ENCODE measurements at regions not wholly inside any gene's neighbourhood (a gene's known extent, or its start where the extent isn't known, plus 50 kb on each side); places are given as distances from the start of the nearest gene placed in this dataset.

DNA sequence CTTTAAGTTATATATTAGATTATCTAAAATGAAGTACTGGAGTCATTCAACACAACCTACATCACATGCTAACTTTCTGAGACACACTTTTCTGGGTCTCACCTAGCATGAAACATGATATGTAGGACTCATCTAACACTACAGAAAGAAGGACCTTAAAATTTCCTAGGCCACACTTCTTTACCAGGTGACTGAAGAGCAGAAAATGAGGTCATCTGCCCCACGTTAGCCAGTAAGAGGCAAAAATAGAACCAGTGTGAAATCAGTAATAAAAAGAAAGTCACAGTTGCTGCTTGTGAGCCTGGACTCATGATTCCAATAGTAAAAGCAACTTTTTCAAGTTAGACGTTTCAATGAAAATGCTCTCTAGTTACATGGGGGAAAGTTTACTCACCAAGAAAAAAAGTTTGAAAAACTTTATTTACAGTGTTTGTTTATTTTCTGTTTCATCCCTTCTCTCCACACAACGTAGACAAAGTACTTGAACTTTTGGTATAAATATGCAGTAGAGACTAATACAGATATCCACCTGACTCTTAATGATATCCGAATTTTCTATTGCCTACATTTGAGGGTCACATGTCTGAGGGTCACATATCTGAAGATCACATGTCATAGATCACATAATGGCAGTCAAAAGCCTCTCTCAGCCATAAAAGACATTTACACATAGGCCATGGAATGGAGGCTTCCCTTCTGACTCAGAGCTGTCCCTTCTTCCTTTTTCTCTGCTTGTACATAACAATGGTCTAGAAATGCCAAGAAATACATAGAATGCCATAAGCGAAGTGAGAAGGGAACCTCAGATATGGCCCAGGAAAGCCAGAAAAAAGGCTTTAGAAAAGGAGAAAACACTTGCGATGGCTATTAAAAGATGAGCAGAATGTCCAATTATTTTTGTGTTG is 362.9 kb downstream of the ZEB2 start:
- no peak for DNase-seq (ENCODE audit: low spot score)

DNA sequence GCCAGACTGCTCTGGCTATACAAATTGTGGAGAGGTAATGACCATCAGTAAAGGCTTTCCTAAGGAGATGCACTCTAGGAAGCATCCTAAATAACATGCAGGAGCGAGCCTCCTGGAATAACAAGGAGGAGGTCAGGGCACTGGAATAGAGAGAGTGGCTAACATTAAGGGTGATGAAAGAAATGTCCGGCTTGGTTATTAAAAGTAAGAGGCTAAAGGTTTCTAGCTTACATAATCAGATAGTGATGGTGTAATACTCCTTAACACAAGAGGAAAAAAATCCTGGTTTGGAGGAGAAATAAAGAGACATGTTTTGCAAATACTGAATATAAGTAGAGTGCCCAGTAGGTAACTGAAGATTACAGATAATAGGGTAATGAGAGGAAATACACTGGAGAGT is 365.7 kb downstream of the ZEB2 start:
- DNase-seq (ENCODE audit: low spot score): no peak

DNA sequence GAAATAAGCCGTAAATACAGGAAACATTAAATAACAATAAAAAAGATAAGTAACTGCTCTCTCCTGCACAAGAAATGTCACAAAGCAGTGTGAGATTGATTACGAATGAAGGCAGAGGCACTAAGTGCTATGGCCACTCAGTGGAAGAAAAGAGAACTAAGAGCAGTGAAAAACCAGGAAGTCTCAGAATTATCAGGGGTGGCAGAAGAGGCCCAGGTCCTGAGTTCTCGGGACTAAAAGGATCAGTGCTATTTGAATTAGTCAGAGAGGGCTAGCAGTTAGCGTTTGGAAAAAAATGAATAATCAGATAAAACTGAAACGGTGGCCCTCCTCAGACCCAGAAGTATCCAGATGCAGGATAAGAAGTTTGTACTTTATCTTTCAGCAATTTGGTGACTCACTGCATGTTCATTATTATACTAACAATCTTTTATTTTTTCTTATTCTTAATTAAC is 367.1 kb downstream of the ZEB2 start:
- peak; percentile 83 for DNase-seq (ENCODE audit: low spot score)

DNA sequence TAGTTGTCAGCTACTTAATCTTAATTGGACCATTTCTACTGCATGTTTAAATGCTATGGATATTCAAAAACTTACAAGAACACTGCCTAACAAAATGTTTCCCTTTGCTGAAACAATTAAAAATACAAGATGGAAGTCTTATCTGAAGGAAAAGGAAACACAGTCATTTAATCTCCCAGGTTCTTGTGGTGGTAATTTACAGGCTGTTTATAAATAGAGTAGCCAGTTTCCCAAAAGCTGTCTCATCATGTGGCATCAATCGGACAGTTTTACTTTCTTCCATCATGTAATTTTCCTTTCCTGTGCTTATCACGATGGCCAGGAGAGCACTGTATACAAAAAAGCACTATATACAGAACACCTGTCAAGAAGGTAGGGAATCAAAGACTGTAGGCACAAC is 368.1 kb downstream of the ZEB2 start:
- DNase-seq (ENCODE audit: low spot score): no peak

DNA sequence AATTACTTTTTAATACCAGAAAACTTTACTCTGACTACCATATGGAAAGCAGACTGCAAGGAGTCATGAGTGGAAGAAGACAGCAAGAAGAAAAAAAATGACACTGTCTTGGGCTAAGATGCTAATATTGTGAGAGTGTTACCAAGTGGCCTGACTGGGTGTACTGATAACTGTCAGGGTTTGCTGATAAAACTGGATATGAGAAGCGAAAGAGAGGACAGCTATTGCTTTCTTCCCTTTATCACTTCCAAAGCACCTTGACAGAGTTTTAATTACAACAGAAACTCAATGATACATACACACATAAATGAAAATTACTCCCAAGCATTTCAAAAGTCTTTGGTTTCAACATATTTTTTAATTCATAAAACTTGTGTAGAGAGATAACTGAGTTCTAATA is 368.5 kb downstream of the ZEB2 start:
- no peak for DNase-seq (ENCODE audit: low spot score)

DNA sequence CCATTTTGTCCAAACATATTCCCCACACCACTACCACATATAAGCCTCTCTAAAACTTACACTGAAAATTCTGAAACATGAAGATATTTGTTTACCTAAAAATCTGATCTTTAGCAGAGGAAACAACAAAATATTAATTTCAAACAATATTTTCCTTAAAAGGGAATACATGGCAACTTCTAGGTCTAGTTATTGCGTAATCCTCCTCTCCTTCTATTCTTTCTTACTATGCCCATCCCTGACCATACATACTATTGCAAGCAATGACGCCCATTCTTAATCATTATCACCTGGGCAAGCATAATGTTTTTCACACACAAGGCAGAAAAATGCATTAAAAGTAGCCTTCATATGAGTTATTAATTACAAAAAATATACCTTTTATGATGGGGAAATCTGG is 372.6 kb downstream of the ZEB2 start:
- DNase-seq (ENCODE audit: low spot score): no peak

DNA sequence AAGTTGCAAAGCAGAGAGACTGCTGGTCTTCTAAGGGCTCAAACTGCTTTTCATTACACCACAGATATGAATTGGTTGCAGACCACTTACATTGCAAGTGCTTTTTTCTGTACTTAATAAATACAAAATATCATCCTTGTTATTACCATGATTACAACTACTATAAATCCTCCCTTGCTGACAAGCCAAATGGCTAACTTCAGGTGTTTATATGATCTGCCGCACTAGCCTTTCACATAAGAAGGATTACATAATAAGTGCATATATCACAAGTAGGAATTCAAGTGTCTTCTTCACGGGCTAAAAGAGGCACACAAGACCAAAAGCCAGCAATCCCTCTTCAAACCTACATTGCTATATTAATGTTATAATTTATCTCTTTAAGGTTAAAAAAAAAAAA is 373.0 kb downstream of the ZEB2 start:
- DNase-seq (ENCODE audit: low spot score): no peak

DNA sequence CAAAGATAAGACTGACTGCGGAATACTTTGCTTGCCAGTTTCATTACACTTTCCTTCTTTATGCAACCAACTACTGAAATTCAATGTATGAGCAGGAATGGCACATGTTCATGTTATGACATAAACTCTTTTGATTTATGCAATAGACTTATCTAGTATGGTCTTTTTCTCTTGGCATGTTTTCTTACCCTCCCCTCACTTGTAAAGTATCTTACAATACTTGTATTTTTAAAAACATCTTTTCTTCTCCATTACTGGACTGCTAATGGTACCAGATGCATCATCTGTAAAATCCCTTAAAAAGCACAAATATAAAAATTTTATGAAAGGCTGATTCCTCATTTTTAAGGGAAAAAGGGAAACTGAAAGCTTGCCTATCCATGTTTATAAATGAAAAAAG is 373.8 kb downstream of the ZEB2 start:
- no peak for DNase-seq (ENCODE audit: low spot score)

DNA sequence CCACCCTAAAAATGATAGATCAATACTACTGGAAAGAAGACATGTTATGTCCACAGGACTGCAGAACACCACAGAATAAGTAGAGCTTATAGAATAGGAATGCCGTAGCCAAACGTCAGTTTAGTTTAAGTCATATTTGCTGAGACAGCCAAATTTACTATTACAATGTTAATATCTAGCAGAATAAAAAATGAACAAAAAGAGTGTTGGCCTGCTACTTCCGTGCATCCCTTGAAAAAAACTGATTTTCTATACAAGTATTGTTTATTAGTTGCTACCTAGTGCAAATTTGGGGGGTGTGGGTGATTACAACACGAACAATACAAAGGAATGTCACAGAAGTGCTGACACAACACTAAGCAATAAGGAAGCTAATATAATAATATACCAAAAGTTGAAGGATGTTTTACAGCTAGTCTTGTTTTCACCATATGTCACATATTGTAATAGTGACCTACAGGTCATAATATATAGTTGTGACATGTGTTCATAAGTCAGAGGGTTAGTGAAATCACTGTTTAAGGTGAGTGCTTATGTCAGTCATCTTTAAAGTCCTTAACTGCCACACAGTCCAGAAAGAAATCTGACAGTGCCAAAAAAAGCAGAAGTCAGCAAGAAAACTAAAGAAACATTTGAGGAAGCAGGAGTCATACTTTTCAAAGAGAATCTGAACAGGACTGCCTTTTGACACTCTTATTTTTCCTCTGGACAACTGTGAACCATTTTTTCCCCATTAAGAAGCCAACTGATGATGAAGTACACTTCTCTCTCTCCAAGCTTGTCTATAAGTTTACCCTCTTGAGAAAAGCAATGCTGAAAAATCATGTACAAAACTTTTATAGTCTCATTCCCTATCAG is 376.4 kb downstream of the ZEB2 start:
- DNase-seq (ENCODE audit: low spot score): no peak

DNA sequence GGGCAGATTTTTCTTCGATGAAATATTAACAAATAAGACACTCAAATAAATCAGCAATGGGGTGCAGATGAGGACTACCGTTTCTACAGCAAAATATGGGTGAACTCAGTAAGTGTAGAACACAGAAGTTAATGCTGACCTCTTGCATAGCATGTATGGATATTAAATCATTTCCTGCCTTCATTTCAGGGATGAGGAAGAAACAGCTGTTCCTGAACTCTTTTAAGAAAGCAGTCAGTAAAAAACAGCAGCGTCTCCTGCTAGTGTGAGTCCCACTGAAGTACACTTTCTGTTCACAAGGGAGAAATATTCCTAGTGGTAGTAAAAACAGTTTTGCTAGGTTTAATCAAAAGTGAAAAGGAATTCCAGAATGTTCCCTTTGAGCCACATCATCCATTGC is 379.0 kb downstream of the ZEB2 start:
- no peak for DNase-seq (ENCODE audit: low spot score)

DNA sequence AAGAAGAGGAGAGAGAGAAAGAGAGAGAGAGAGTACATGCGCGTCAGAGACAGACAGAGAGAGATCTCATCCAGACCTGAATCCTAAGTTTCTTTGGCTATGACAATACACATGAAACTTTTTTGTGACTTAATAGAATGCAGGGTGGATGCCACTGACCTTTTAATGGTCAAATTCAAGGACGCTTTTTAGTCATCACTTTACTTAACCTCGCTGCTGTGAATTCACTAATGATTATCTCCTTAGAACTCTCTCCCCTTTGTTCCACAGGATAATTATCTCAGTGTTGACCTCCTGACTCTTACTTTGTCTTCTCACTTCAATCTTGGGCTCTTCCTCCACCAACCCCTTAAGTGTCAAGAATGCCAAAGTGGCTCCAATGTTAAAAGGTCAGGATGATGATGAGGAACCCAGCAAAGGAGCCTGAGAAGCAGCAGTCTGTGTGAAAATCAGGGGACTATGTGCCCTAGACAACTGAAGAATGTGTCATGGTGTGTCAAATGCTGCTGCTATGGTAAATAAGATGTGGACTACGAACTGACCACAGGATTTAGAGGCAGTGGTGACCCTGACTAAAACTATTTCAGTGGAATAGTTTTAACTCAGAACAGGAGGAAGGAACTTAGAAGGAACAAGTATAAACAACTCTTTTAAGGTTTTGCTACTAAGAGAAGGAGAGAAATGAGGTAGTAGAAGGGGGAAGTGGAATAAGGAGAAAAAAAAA is 382.1 kb downstream of the ZEB2 start:
- DNase-seq (ENCODE audit: low spot score): peak; percentile 7

DNA sequence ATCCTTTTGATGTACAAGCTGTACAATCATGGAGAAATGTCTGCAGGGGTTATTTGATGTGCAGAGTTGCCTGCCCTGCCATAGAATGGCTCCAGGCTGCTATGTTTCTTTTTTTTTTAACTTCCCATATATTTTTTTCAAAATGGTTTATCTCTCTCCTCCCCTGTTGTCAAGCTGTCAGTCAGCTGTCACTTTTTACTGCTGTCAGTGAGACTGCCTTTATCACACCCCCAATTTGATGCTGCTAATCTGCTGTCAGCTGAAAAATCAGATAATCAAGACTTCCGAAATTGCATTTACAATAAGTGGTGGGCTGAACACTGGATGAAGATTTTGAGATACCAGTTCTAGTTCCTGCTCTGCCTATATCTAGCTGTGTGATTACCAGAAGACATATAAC is 382.6 kb downstream of the ZEB2 start:
- DNase-seq (ENCODE audit: low spot score): no peak

DNA sequence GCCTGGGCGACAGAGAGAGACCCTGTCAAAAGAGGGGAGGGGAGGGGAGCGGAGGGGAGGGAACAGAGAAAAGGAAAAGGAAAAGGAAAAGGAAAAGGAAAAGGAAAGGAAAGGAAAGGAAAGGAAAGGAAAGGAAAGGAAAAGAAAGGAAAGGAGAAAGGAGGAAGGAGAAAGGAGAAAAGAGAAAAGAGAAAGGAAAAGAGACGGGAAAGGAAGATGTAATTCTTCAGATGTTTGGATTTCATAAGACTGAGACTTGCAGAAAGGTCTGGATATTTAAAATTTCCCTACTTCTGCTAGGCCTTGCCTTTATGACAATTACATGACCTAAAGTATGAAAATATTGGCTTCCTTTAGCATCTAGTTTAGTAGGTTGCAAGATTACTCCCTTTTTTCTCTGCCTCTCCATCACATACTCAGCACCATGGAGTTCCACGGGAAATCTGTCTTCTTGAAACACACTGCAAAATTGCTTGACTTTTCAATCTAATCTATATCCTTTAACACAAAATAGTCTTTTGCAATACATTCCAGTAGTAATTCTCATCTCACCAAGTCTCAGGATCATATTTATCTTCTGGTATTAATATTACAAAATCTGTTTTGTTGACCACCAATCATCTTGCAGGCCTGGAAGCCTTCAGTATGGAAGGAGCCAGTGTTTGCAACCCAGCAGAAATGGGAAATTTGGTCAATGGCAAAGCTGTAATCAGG is 383.5 kb downstream of the ZEB2 start:
- no peak for DNase-seq (ENCODE audit: low spot score)

DNA sequence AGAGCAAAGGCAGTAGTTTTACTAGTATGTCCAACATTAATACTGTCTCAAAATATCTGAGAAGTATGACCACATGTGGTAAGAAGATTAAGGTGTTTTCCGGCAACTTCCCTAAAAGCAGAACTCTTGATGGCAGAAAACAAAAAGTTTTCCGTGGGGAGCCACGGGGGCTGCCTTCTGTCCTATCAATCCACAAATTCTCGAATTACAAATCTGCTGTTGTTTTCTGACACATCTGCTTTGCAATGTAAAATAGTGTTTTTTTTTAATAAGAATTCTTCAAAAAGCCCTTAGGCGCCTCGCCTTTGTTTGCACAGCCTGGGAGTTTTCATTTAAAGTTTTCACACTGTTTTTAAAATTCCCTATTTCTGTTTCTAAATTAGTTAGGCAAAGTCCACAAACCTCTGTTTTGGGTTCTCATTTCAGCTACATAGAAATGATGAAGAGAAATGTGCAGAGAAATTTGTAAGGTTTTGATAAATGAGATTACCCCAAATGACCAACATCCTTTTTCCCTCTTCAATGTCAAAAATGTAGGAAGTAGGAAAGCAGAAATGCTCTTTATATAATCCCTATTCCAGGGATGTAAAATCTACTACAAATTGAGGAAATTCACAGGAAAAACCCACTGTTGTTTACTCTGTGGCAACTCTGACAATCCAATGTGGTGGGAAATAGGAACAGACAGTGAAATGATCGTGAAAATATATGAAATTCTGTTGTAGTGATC is 385.8 kb downstream of the ZEB2 start:
- no peak for DNase-seq (ENCODE audit: low spot score)

DNA sequence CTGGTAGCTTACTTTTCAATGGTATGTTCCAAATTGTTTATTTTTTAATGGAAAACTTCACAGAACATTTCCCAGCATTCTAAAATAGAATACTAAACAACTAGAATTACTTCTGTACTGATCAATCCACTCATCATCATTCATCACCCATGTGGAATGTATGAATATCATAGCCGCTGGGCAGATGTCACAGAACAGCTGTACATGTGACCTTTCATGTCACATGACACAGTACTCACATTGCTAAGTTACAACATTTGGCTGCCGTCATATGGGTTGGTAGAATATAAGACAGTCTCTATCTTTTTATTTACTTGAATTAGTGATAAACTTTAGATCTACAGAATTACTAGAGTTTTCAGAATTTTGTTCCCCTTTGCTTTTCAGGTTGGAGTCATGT is 387.6 kb downstream of the ZEB2 start:
- DNase-seq (ENCODE audit: low spot score): no peak

DNA sequence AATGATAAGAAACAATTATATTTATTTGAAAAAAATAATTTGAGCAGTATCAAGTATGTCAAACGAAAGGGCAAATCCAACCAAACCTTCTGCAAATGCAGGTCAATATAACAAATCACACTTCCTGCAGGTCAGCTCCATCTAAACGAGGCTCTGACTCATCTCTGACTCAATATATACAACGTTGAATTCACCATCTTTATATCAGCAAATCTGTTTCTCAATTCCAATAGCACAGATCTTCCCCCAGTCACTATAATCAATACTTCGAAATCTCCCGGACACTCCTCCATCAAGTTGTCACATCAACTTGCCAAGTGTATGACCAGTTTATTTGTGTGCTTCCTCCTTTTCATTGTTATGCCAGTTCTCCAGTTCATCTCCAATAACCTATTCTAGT is 388.9 kb downstream of the ZEB2 start:
- peak; percentile 34 for DNase-seq (ENCODE audit: low spot score)

DNA sequence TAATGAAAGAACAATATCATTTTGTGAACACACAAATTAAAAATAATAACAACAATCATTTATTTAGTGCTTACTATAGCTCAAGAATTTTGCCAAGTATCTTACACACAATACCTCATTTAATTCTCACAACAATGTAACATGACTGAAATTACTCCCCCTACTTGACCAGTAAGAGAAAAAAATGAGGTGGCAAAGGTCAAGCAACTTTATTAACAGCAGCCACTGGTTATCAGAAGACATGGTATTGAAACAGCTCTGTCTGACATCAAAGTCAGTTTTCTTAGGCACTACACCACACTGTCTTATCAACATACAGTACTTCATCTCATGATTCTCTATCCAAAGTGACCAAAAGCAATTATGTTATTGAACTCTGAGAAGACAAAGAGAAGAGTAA is 389.4 kb downstream of the ZEB2 start:
- DNase-seq (ENCODE audit: low spot score): no peak

DNA sequence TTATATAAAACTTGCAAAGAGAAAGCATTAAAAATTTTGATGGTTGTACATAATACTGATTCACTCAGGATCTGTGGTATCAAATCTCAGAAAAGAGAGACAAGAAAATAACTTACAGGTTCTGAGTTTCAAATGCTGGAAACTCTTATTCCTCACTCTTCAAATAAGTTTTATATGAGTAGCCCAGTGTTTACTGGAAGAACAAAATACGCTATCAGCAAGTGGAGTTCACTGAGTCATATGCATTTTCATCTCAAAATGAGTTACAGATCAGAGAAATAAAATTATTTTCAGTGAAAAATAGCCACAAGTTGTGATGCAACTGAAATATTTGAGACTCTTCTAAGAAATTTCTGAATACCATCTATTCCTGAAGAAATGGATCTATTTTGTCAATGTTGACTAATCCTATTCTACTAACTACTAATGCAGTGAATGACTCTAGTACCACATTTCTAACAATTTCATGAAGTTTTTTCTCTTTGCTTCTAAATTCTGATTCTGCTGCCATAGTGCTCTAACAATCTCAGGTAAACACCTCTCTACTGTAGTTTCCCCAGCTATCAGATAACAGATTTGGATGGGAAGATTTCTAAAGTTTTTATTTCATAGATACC is 391.7 kb downstream of the ZEB2 start:
- DNase-seq (ENCODE audit: low spot score): no peak

DNA sequence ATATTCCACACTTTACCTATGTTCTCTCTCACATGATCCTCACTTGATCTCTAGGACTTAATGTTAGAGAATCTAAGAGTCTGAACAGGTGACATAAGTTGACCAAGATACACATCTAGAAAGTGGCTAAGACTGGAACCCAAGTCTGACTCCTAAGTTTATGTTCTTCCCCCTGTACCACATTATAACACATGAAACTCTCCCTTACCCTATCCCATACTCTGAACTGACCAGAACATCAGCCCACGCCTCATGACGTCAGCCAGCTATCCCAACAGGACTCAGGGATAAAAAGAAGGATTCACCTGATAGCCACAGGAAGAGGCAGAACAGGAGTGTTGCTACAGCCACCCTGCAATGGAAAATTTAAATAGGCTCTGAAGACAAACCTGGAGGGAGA is 392.2 kb downstream of the ZEB2 start:
- no peak for DNase-seq (ENCODE audit: low spot score)

DNA sequence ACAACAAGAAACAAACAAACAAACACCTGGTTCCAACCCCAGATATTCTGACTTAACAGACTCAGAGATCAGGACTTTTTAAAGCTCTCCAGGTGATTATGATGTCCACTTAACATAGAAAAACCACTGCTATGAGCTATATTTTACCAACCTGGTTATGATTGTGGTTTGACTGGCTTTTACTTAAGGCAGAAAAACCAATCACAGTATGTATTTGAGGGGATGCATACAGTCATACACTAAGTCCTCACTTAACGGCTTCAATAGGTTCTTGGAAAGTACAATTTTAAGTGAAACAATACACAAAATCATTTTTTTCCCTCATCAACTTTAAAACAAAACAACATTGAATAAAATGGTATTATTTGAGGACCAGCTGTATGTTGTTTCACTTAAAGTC is 393.6 kb downstream of the ZEB2 start:
- no peak for DNase-seq (ENCODE audit: low spot score)

DNA sequence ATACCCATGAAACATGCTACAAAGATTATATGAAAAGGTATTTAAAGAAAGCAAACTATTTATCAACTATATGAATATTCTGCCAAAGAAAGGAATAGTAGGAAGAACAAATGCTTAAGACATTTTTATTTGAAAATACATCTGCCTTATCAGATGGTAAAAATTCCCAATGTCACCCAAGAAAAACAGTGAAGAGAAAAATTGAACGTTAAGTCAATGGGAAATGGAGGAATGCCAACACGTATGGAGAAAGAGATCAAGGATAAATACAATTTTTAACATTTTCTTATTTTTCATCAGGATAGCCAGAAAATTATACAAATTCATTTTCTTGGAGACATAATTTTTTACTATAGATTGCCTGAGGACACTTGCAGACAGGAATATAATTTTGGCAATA is 394.2 kb downstream of the ZEB2 start:
- DNase-seq (ENCODE audit: low spot score): no peak

All from A172 (cell line).